Neural cell (in vitro differentiated cells): ENCODE measurements at regions not wholly inside any gene's neighbourhood (a gene's known extent, or its start where the extent isn't known, plus 50 kb on each side); places are given as distances from the start of the nearest gene placed in this dataset.
"Not testable (repeated sequence)": the region's sequence is repeated elsewhere in the genome, so short reads cannot be mapped to it uniquely, and the experiment has no call there.

Experiments
- EP300 ChIP-seq: fragments of 450-650 bp; conservative IDR thresholded peaks from 2 replicates; pipeline ENCODE4 v1.6.1; 2014; ENCODE audit warnings: antibody characterized with exemption, mild to moderate bottlenecking, moderate library complexity; ENCODE audit not compliant: poor library complexity, severe bottlenecking
- EZH2 ChIP-seq: fragments of 200-600, 300-800 bp; shearing (Covaris generic), sonication (generic); IDR thresholded peaks from 2 replicates; pipeline ENCODE4 v1.6.1; 2014; ENCODE audit warnings: antibody characterized with exemption, low read length, borderline replicate concordance, mild to moderate bottlenecking; ENCODE audit not compliant: insufficient read depth, poor library complexity, severe bottlenecking
- POLR2AphosphoS5 ChIP-seq: IDR thresholded peaks from 2 replicates; pipeline ENCODE4 v1.6.1; 2012
- RAD21 ChIP-seq: fragments of 450-650 bp; conservative IDR thresholded peaks from 2 replicates; pipeline ENCODE4 v1.6.1; 2014; ENCODE audit warnings: antibody characterized with exemption, mild to moderate bottlenecking, moderate library complexity
- SMC3 ChIP-seq: fragments of 450-650 bp; conservative IDR thresholded peaks from 2 replicates; pipeline ENCODE4 v1.6.1; 2014; ENCODE audit warnings: antibody characterized with exemption, mild to moderate bottlenecking, moderate library complexity; ENCODE audit not compliant: poor library complexity
- TAF1 ChIP-seq: IDR thresholded peaks from 2 replicates; pipeline ENCODE4 v1.6.1; 2012; ENCODE audit warnings: low read depth
- TF ChIP-seq, protein P1 (sequence below): fragments of 450-650 bp; IDR thresholded peaks from 2 replicates; pipeline ENCODE4 v1.5.1; 2014; ENCODE audit warnings: antibody characterized with exemption, mild to moderate bottlenecking, moderate library complexity; ENCODE audit not compliant: poor library complexity, severe bottlenecking
- TF ChIP-seq, protein P2 (sequence below): IDR thresholded peaks from 2 replicates; pipeline ENCODE4 v1.6.1; 2012; ENCODE audit warnings: borderline replicate concordance

DNA sequence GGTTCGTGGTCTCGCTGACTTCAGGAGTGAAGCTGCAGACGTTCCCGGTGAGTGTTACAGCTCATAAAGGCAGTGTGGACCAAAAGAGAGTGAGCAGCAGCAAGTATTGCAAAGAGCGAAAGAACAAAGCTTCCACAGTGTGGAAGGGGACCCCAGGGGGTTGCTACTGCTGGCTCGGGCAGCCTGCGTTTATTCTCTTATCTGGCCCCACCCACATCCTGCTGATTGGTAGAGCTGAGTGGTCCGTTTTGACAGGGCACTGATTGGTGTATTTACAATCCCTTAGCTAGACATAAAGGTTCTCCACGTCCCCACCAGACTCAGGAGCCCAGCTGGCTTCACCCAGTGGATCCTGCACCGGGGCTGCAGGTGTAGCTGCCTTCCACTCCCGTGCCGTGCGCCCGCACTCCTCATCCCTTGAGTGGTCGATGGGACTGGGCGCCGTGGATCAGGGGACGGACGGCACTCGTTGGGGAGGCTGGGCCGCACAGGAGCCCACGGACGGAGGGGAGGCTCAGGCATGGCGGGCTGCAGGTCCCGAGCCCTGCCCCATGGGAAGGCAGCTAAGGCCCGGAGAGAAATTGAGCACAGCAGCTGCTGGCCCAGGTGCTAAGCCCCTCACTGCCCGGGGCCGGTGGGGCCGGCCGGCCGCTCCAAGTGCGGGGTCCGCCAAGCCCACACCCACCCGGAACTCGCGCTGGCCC is 2661.6 kb upstream of the PCDH20 start:
- not testable (repeated sequence) for TF ChIP-seq SMC3, EP300, POLR2AphosphoS5, RAD21, EZH2, TAF1
- TF ChIP-seq, protein P1, sequence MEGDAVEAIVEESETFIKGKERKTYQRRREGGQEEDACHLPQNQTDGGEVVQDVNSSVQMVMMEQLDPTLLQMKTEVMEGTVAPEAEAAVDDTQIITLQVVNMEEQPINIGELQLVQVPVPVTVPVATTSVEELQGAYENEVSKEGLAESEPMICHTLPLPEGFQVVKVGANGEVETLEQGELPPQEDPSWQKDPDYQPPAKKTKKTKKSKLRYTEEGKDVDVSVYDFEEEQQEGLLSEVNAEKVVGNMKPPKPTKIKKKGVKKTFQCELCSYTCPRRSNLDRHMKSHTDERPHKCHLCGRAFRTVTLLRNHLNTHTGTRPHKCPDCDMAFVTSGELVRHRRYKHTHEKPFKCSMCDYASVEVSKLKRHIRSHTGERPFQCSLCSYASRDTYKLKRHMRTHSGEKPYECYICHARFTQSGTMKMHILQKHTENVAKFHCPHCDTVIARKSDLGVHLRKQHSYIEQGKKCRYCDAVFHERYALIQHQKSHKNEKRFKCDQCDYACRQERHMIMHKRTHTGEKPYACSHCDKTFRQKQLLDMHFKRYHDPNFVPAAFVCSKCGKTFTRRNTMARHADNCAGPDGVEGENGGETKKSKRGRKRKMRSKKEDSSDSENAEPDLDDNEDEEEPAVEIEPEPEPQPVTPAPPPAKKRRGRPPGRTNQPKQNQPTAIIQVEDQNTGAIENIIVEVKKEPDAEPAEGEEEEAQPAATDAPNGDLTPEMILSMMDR = not testable (repeated sequence)
- TF ChIP-seq, protein P2, sequence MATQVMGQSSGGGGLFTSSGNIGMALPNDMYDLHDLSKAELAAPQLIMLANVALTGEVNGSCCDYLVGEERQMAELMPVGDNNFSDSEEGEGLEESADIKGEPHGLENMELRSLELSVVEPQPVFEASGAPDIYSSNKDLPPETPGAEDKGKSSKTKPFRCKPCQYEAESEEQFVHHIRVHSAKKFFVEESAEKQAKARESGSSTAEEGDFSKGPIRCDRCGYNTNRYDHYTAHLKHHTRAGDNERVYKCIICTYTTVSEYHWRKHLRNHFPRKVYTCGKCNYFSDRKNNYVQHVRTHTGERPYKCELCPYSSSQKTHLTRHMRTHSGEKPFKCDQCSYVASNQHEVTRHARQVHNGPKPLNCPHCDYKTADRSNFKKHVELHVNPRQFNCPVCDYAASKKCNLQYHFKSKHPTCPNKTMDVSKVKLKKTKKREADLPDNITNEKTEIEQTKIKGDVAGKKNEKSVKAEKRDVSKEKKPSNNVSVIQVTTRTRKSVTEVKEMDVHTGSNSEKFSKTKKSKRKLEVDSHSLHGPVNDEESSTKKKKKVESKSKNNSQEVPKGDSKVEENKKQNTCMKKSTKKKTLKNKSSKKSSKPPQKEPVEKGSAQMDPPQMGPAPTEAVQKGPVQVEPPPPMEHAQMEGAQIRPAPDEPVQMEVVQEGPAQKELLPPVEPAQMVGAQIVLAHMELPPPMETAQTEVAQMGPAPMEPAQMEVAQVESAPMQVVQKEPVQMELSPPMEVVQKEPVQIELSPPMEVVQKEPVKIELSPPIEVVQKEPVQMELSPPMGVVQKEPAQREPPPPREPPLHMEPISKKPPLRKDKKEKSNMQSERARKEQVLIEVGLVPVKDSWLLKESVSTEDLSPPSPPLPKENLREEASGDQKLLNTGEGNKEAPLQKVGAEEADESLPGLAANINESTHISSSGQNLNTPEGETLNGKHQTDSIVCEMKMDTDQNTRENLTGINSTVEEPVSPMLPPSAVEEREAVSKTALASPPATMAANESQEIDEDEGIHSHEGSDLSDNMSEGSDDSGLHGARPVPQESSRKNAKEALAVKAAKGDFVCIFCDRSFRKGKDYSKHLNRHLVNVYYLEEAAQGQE = not testable (repeated sequence)
